Tibial artery (tissue), 4 donors: ENCODE measurements at regions not wholly inside any gene's neighbourhood (a gene's known extent, or its start where the extent isn't known, plus 50 kb on each side); places are given as distances from the start of the nearest gene placed in this dataset.

ENCODE experiments used
- DNase-seq, 2 donors: peaks; one replicate each; pipeline ENCODE4 v3.0.0-alpha.2; 2019
- H3K27ac ChIP-seq, 2 donors: fragments of 200-600 bp; sonication (generic) in 1 of 2; 1 replicate in 1 of 2; 2 replicates in 1 of 2; pipeline ENCODE4 v1.5.1; 2018 to 2019; ENCODE audit warnings: mild to moderate bottlenecking in 1 of 2
- H3K27me3 ChIP-seq, 2 donors: fragments of 200-600 bp; sonication (generic) in 1 of 2; one replicate each; pipeline versions ENCODE4 v1.5.1 to v1.6.0; 2016 to 2019
- H3K36me3 ChIP-seq, 3 donors: fragments of 200-600 bp; sonication (generic) in 2 of 3; one replicate each; pipeline ENCODE4 v1.5.1; 2016 to 2019; ENCODE audit warnings: mild to moderate bottlenecking in 2 of 3
- H3K4me1 ChIP-seq, 4 donors: fragments of 200-600 bp; sonication (generic) in 2 of 4; 1 replicate in 3 of 4; 2 replicates in 1 of 4; pipeline ENCODE4 v1.5.1; 2016 to 2019
- H3K4me3 ChIP-seq, 2 donors: fragments of 200-600 bp; sonication (generic) in 1 of 2; 1 replicate in 1 of 2; 2 replicates in 1 of 2; pipeline ENCODE4 v1.5.1; 2018 to 2019; ENCODE audit warnings: mild to moderate bottlenecking in 2 of 2
- H3K9me3 ChIP-seq, 3 donors: fragments of 200-600 bp; sonication (generic) in 1 of 3; one replicate each; pipeline ENCODE4 v1.5.1; 2016 to 2019
- CTCF ChIP-seq, 2 experiments: fragments of 200-600 bp in 1 of 2; fragments of 450-650 bp in 1 of 2; IDR thresholded peaks; one replicate each; pipeline ENCODE4 v1.5.1; 2017 to 2019; ENCODE audit warnings: antibody characterized with exemption in 2 of 2, mild to moderate bottlenecking in 1 of 2, moderate library complexity in 1 of 2
- intact Hi-C: fragments of 100-400 bp; cut with DNase I; formaldehyde crosslinking; loops from one replicate; pipeline ENCODE4 v1.15.0; 2023; ENCODE audit warnings: low total_unique reads

- Histone ChIP-seq H3K36me3 (no peaks in the 10 kb centered on the region), H3K27me3 (no peaks in the 10 kb centered on the region), H3K27ac (peak overlapping the region in 1 of 2 donors; percentile 42), H3K9me3 (no peaks in the 10 kb centered on the region), H3K4me1 (peaks cover 0 to 37% (median 4%) of the 10 kb centered on the region in 4 donors), H3K4me3 (no peak overlapping the region)
- no peak for TF ChIP-seq CTCF (IDR thresholded peaks at IDR 0.05)
- peak; percentile 73 to 81 for DNase-seq
- intact Hi-C loops: no loop called here
These were observed 51.2 kb upstream of the THRB start for GRCh38 chr3:24545887-24546286.

- Histone ChIP-seq H3K27ac (peak overlapping the region; percentile 26 to 30), H3K36me3 (no peaks in the 10 kb centered on the region)
- DNase-seq: no peak
These were observed 53.6 kb upstream of the THRB start for GRCh38 chr3:24548278-24548677.

GRCh38 chr3:24550588-24550987 is 55.9 kb upstream of the THRB start:
- intact Hi-C loops: no loop called here
- H3K27me3 ChIP-seq: no peaks in the 10 kb centered on the region
- peaks cover 0 to 37% (median 4%) of the 10 kb centered on the region in 4 donors for H3K4me1 ChIP-seq
- DNase-seq: no peak
- no peak overlapping the region for H3K27ac ChIP-seq
- H3K9me3 ChIP-seq: no peaks in the 10 kb centered on the region
- H3K4me3 ChIP-seq: no peak overlapping the region
- TF ChIP-seq CTCF (IDR thresholded peaks at IDR 0.05): no peak
- H3K36me3 ChIP-seq: no peaks in the 10 kb centered on the region

More at GRCh38 chr3:24548278-24548677, 53.6 kb upstream of the THRB start:
- Histone ChIP-seq H3K4me3 (no peak overlapping the region), H3K27me3 (no peaks in the 10 kb centered on the region), H3K4me1 (peaks cover 0 to 41% (median 4%) of the 10 kb centered on the region in 4 donors), H3K9me3 (no peaks in the 10 kb centered on the region)
- intact Hi-C loops: no loop called here
- TF ChIP-seq CTCF (IDR thresholded peaks at IDR 0.05): no peak

GRCh38 chr3:24551626-24552025 is 57.0 kb upstream of the THRB start:
- intact Hi-C loops: no loop called here
- Histone ChIP-seq H3K9me3 (no peaks in the 10 kb centered on the region), H3K4me1 (peaks cover 0 to 27% (median 3%) of the 10 kb centered on the region in 4 donors), H3K36me3 (no peaks in the 10 kb centered on the region), H3K27ac (no peak overlapping the region), H3K4me3 (no peak overlapping the region), H3K27me3 (no peaks in the 10 kb centered on the region)
- no peak for TF ChIP-seq CTCF (IDR thresholded peaks at IDR 0.05)
- DNase-seq: no peak

- peaks cover 0 to 2% of the 10 kb centered on the region in 2 donors for H3K27me3 ChIP-seq
- DNase-seq: no peak
- no peaks in the 10 kb centered on the region for H3K4me1 ChIP-seq
- no peak overlapping the region for H3K4me3 ChIP-seq
- no peaks in the 10 kb centered on the region for H3K9me3 ChIP-seq
- intact Hi-C loops: no loop called here
- no peak for TF ChIP-seq CTCF (IDR thresholded peaks at IDR 0.05)
- no peaks in the 10 kb centered on the region for H3K36me3 ChIP-seq
- H3K27ac ChIP-seq: no peak overlapping the region
These were observed 68.2 kb upstream of the THRB start for GRCh38 chr3:24562895-24563294.

GRCh38 chr3:24565053-24565452 is 70.4 kb upstream of the THRB start:
- no peak overlapping the region for H3K27ac ChIP-seq
- DNase-seq: no peak
- H3K36me3 ChIP-seq: no peaks in the 10 kb centered on the region
- TF ChIP-seq CTCF (IDR thresholded peaks at IDR 0.05): no peak
- peaks cover 0 to 2% of the 10 kb centered on the region in 2 donors for H3K27me3 ChIP-seq
- no peak overlapping the region for H3K4me3 ChIP-seq
- intact Hi-C loops: no loop called here
- H3K9me3 ChIP-seq: no peaks in the 10 kb centered on the region
- no peaks in the 10 kb centered on the region for H3K4me1 ChIP-seq
